Left ventricle myocardium superior (tissue), 1 donor: ENCODE measurements at regions not wholly inside any gene's neighbourhood (a gene's known extent, or its start where the extent isn't known, plus 50 kb on each side); places are given as distances from the start of the nearest gene placed in this dataset.
"Not testable (repeated sequence)": the region's sequence is repeated elsewhere in the genome, so short reads cannot be mapped to it uniquely, and the experiment has no call there.

Experiments used
- ATAC-seq: fragments of 200-7000 bp; cut with Tn5 transposase; one replicate; pipeline ENCODE4 v1.9.1; 2020; ENCODE audit warnings: mild to moderate bottlenecking, moderate library complexity
- DNase-seq: peaks from one replicate; pipeline ENCODE4 v3.0.0-alpha.2; 2020
- intact Hi-C: fragments of 100-400 bp; cut with micrococcal nuclease; formaldehyde crosslinking; loops from one replicate; pipeline ENCODE4 v1.11.0; 2022
- donor health status: DM: no; HTN: yes; CAD: no; lungs with severe emphysema.

DNA sequence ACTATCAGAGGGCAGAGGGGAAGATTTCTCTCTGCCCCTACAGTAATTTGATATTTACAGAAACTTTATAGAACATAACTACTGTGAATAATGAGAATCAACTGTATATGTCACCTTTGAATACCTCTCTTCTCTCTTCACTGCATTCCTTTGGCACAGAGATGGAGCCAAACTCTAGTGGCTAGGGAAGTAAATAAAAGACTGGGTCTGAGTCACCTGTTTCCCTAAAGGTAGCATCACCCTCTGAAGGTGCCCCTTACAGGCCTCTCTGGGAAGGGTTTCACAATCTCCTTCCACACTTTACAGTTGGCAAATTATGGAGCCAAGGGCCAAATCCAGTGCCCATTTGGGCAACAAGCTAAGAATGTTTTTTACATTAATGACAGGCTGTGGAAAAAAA is 81.0 kb upstream of the ZNF658 start:
- intact Hi-C loops, DNase-seq, ATAC-seq: not testable (repeated sequence)

DNA sequence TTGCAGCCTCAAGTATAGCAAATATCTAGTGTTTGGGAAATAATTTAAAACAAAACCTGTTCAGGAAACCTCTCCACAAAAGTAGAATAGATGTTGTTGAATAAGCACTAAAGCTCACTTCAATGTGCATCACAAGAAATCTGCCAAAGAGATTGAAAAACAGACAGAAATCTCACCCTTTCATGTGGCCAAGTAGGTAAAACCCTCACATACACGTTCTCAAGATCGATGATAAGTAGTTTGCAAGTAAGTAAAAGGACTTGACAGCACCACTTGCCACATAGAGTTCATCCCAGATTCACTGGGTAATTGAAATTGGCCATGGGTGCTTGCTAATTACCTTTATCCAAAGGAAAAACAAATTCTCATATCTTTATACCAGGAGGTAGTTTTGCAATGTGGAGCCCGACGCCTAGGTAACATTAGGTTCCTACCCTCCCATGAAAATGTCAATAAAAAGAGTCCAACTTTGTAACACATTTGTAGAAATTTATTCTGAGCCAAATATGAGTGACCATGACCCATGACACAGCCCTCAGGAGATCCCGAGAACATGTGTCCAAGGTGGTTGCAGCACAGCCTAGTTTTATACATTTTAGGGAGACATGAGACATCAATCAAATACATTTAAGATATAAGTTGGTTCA is 80.4 kb upstream of the ZNF658 start:
- DNase-seq, ATAC-seq, intact Hi-C loops: not testable (repeated sequence)

DNA sequence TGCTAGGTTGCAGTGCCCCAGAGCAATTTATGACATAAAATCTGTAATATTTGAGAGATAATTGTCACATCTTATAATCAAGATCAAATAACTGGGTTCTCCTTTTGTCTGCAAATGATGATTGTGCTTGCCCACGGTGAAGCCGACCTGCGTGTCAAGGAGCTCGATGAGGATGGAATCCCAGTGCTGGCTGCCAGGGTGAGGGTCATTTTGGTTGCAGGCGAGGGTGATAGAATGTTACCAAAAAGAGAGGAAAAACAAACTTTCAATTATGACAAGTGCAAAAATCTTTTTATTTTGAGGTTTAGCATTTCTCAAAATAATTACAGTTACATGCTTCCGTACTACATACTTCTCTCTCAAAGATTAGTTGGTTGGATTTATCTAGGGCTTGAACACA is 76.4 kb upstream of the ZNF658 start:
- ATAC-seq, DNase-seq, intact Hi-C loops: not testable (repeated sequence)

DNA sequence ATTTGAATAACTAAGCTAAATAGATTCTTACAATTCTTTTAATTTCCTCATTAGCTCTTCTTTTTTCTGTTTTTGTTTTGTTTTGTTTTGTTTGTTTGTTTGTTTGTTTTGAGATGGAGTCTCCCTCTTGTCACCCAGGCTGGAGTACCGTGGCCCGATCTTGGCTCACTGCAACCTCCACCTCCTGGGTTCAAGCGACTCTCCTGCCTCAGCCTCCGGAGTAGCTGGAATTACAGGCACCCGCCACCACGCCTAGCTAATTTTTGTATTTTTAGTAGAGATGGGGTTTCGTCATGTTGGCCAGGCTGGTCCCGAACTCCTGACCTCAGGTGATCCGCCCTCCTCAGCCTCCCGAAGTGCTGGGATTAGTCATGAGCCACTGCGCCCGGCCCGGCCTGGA is 70.7 kb upstream of the ZNF658 start:
- intact Hi-C loops, DNase-seq, ATAC-seq: not testable (repeated sequence)

DNA sequence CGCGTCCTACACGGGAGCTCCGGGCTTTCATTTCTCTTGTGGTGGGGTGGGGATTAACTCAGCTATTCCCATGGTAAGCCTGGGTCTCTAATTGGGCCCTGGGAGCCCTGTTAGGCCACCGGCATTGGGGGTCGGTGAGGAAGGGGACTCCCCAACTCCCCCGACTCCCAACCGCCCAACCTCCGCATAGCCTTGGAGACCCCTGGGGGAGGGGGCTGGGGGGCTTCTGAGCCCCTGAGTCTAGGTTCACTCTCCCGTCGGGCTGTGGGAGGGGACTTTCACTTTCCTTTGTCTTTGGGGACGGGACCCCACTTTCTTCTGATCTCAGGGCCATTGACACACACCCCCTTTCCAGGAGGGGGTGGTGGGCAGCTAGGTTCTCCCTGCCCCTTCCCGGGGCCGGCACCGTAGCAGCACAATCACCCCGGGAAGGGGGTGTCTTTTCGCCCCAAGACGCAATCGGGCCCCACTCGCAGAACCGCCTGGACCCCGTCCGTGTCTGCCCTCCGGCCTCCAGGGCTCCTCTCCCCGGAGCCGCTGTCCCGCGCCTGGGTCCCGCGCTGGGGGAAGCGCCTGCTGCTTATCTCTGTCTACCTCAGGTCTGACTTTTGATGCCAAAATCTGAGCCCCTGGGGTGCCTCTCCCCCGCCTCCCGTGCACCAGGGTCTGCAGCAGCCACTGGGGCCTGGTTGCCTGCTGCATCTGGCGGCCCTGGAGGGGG is 69.6 kb upstream of the ZNF658 start:
- DNase-seq, ATAC-seq, intact Hi-C loops: not testable (repeated sequence)

DNA sequence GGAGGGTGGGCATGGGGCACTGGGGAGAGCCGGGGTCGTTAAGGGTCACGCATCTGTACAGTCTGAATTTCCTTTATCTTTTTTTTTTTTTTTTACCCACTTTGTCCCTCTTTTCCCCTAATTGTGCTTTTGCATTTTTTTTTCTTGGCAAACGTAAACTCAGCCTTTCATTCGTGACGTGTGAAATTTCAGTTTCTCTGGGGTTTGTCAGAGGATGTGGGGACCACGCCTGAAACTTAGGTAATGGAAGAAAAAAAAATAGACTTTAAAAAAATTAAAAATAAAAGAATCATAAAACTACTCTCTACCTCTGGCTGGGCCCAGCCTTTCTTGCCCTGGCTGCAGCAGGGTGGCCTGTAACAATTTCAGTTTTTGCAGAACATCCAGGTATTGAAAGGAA is 68.3 kb upstream of the ZNF658 start:
- DNase-seq, ATAC-seq, intact Hi-C loops: not testable (repeated sequence)

DNA sequence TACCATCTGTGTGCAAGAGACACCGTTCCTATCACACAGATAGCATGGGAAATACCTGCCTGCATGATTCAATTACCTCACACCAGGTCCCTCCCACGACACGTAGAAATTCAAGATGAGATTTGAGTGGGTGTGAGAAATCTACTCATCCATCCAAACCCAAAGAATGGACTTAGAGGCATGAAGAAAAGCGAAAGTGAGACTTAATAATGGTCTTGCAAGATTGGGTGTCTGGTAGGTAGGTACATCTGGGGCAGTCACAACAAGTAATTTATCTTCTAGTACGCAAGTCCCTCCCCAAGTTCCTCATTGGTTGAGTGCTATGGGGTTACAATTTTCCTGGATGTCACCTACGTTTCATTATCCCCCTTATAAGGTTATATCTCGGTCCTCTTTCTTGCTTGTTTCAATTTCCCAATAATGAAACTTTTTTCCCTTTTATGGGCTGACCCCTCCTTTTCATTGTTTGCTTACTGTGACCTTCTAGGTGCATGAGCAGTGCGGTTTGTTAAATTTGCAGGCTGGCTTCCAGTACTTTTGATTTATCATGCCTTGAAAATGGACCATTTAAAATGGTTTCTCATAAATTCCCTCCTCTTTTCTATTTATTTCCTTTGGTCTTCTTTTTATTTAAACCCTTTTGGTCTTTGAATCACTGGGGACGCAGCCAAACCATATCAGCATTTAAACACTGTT is 63.1 kb upstream of the ZNF658 start:
- DNase-seq, intact Hi-C loops, ATAC-seq: not testable (repeated sequence)
